ENCODE measurements at regions not wholly inside any gene's neighbourhood (a gene's known extent, or its start where the extent isn't known, plus 50 kb on each side); places are given as distances from the start of the nearest gene placed in this dataset.

- no peak overlapping the region for H3K9ac ChIP-seq (ENCODE audit: low read length)
- no peaks in the 10 kb centered on the region for H3F3A ChIP-seq (ENCODE audit: insufficient read depth, low read length)
- DNase-seq, result no peak
- H3K9me3 ChIP-seq (replicated peaks; ENCODE audit: insufficient read depth, low read length), result no peaks in the 10 kb centered on the region; the same call in 1 of the 2 replicates
- H3K27ac ChIP-seq (ENCODE audit: low read length), result no peak overlapping the region
- H3K4me3 ChIP-seq (ENCODE audit: low read length), result no peak overlapping the region
- H2AFZ ChIP-seq (ENCODE audit: low read length), result no peak overlapping the region
- H3K9me2 ChIP-seq (replicated peaks; ENCODE audit: insufficient read depth, low read length), result no peaks in the 10 kb centered on the region
- H3K4me1 ChIP-seq (ENCODE audit: low read length), result no peaks in the 10 kb centered on the region
- H4K20me1 ChIP-seq (ENCODE audit: insufficient read depth, low read length), result no peaks in the 10 kb centered on the region
- H3K27me3 ChIP-seq (replicated peaks; ENCODE audit: insufficient read depth, low read length), result no peaks in the 10 kb centered on the region
- H3K79me2 ChIP-seq (ENCODE audit: low read length), result no peaks in the 10 kb centered on the region
- no peaks in the 10 kb centered on the region for H3K36me3 ChIP-seq (replicated peaks; ENCODE audit: insufficient read depth, low read length)
- H3K4me2 ChIP-seq (ENCODE audit: low read depth, low read length), result no peak overlapping the region
- TF ChIP-seq EZH2phosphoT487 (IDR thresholded peaks at IDR 0.05; ENCODE audit: low read length), result no peak
- TF ChIP-seq CTCF (IDR thresholded peaks at IDR 0.05; ENCODE audit: low read length), result no peak
- TF ChIP-seq EZH2 (optimal IDR thresholded peaks at IDR 0.05; ENCODE audit: low read depth, low read length), result no peak
These were observed 279.7 kb downstream of the RNF144A start for GRCh38 chr2:7196883-7197282.

GRCh38 chr2:7201851-7202250 is 284.6 kb downstream of the RNF144A start:
- H3K9me3 ChIP-seq (replicated peaks; ENCODE audit: insufficient read depth, low read length), result no peaks in the 10 kb centered on the region
- no peaks in the 10 kb centered on the region for H3K79me2 ChIP-seq (ENCODE audit: low read length)
- no peak overlapping the region for H3K4me3 ChIP-seq (ENCODE audit: low read length)
- no peak overlapping the region for H2AFZ ChIP-seq (ENCODE audit: low read length)
- H3K4me1 ChIP-seq (ENCODE audit: low read length), result no peaks in the 10 kb centered on the region
- no peak overlapping the region for H3K27ac ChIP-seq (ENCODE audit: low read length)
- DNase-seq, result no peak
- TF ChIP-seq EZH2phosphoT487 (IDR thresholded peaks at IDR 0.05; ENCODE audit: low read length), result no peak
- TF ChIP-seq CTCF (IDR thresholded peaks at IDR 0.05; ENCODE audit: low read length), result no peak
- TF ChIP-seq EZH2 (optimal IDR thresholded peaks at IDR 0.05; ENCODE audit: low read depth, low read length), result no peak
- no peak overlapping the region for H3K4me2 ChIP-seq (ENCODE audit: low read depth, low read length)
- H3K27me3 ChIP-seq (replicated peaks; ENCODE audit: insufficient read depth, low read length), result no peaks in the 10 kb centered on the region
- H3K36me3 ChIP-seq (replicated peaks; ENCODE audit: insufficient read depth, low read length), result no peaks in the 10 kb centered on the region
- no peak overlapping the region for H3K9ac ChIP-seq (ENCODE audit: low read length)
- H3K9me2 ChIP-seq (replicated peaks; ENCODE audit: insufficient read depth, low read length), result no peaks in the 10 kb centered on the region
- H3F3A ChIP-seq (ENCODE audit: insufficient read depth, low read length), result no peaks in the 10 kb centered on the region
- no peaks in the 10 kb centered on the region for H4K20me1 ChIP-seq (ENCODE audit: insufficient read depth, low read length)

GRCh38 chr2:7203056-7203467 is 285.9 kb downstream of the RNF144A start:
- peak; percentile 59 for DNase-seq
- Histone ChIP-seq H3K79me2 (ENCODE audit: low read length) (no peaks in the 10 kb centered on the region), H3F3A (ENCODE audit: insufficient read depth, low read length) (no peaks in the 10 kb centered on the region), H3K9me3 (replicated peaks; ENCODE audit: insufficient read depth, low read length) (no peaks in the 10 kb centered on the region), H3K36me3 (replicated peaks; ENCODE audit: insufficient read depth, low read length) (no peaks in the 10 kb centered on the region), H3K9me2 (replicated peaks; ENCODE audit: insufficient read depth, low read length) (no peaks in the 10 kb centered on the region), H3K4me1 (ENCODE audit: low read length) (no peaks in the 10 kb centered on the region), H3K4me3 (ENCODE audit: low read length) (no peak overlapping the region), H3K27ac (ENCODE audit: low read length) (no peak overlapping the region), H3K9ac (ENCODE audit: low read length) (no peak overlapping the region), H4K20me1 (ENCODE audit: insufficient read depth, low read length) (no peaks in the 10 kb centered on the region), H2AFZ (ENCODE audit: low read length) (no peak overlapping the region), H3K4me2 (ENCODE audit: low read depth, low read length) (no peak overlapping the region), H3K27me3 (replicated peaks; ENCODE audit: insufficient read depth, low read length) (no peaks in the 10 kb centered on the region)
- TF ChIP-seq EZH2 (optimal IDR thresholded peaks at IDR 0.05; ENCODE audit: low read depth, low read length) (no peak), CTCF (IDR thresholded peaks at IDR 0.05; ENCODE audit: low read length) (peak; percentile 91)
